GM23338 (cell line): ENCODE measurements at regions not wholly inside any gene's neighbourhood (a gene's known extent, or its start where the extent isn't known, plus 50 kb on each side); places are given as distances from the start of the nearest gene placed in this dataset.

Experiments
- ATAC-seq: fragments of 200-7000 bp; cut with Tn5 transposase; 3 replicates; pipeline ENCODE4 v1.9.1; 2020
- DNase-seq: peaks from one replicate; pipeline ENCODE4 v3.0.0-alpha.2; 2015; ENCODE audit warnings: low spot score
- H2AFZ ChIP-seq: fragments of 200-600 bp; sonication (generic); 2 replicates; pipeline ENCODE4 v1.8.0; 2016; ENCODE audit warnings: antibody characterized with exemption, mild to moderate bottlenecking, moderate library complexity
- H3F3A ChIP-seq: fragments of 200-600 bp; sonication (generic); replicated peaks from 2 replicates; pipeline ENCODE4 v1.8.0; 2017; ENCODE audit warnings: antibody characterized with exemption, mixed run types, low read depth
- H3K27ac ChIP-seq: fragments of 200-600 bp; sonication (generic); 2 replicates; pipeline ENCODE4 v1.6.1; 2016; ENCODE audit warnings: low read depth
- H3K27me3 ChIP-seq: fragments of 200-600 bp; sonication (generic); 2 replicates; pipeline ENCODE4 v1.8.0; 2016; ENCODE audit warnings: mild to moderate bottlenecking, mixed run types, moderate library complexity; ENCODE audit not compliant: insufficient read depth
- H3K36me3 ChIP-seq: fragments of 200-600 bp; sonication (generic); 2 replicates; pipeline ENCODE4 v1.8.0; 2016; ENCODE audit warnings: mild to moderate bottlenecking; ENCODE audit not compliant: insufficient read depth
- H3K4me1 ChIP-seq: fragments of 200-600 bp; sonication (generic); 2 replicates; pipeline ENCODE4 v1.8.0; 2016; ENCODE audit warnings: mild to moderate bottlenecking, moderate library complexity; ENCODE audit not compliant: insufficient read depth
- H3K4me2 ChIP-seq: fragments of 200-600 bp; sonication (generic); 2 replicates; pipeline ENCODE4 v1.7.1; 2017; ENCODE audit warnings: mixed run types
- H3K4me3 ChIP-seq: fragments of 200-600 bp; sonication (generic); 2 replicates; pipeline ENCODE4 v1.6.1; 2016; ENCODE audit warnings: mixed run types
- H3K79me2 ChIP-seq: fragments of 200-600 bp; sonication (generic); replicated peaks from 2 replicates; pipeline ENCODE4 v1.8.0; 2017; ENCODE audit warnings: mild to moderate bottlenecking; ENCODE audit not compliant: insufficient read depth
- H3K9me2 ChIP-seq: fragments of 200-600 bp; sonication (generic); 2 replicates; pipeline ENCODE4 v1.8.0; 2017; ENCODE audit not compliant: insufficient read depth
- H4K20me1 ChIP-seq: fragments of 200-600 bp; sonication (generic); replicated peaks from 2 replicates; pipeline ENCODE4 v1.8.0; 2017; ENCODE audit warnings: mild to moderate bottlenecking; ENCODE audit not compliant: insufficient read depth
- H3K27ac Mint-ChIP-seq: 2 replicates; pipeline ENCODE4 v1.8.0; 2020; ENCODE audit warnings: inconsistent platforms, mild to moderate bottlenecking, moderate library complexity, mixed read lengths
- H3K27me3 Mint-ChIP-seq: 3 replicates; pipeline ENCODE4 v1.8.0; 2022; ENCODE audit warnings: low read depth, mild to moderate bottlenecking, moderate library complexity, mixed read lengths, inconsistent platforms; ENCODE audit not compliant: insufficient read depth, poor library complexity
- H3K36me3 Mint-ChIP-seq: 3 replicates; pipeline ENCODE4 v1.8.0; 2021; ENCODE audit warnings: low read depth, mild to moderate bottlenecking, inconsistent platforms, moderate library complexity, mixed read lengths
- H3K4me1 Mint-ChIP-seq: 3 replicates; pipeline ENCODE4 v1.8.0; 2020; ENCODE audit warnings: mild to moderate bottlenecking, inconsistent platforms, mixed read lengths
- H3K4me3 Mint-ChIP-seq: 3 replicates; pipeline ENCODE4 v1.8.0; 2021; ENCODE audit warnings: moderate library complexity, mild to moderate bottlenecking, inconsistent platforms, mixed read lengths
- H3K9me3 Mint-ChIP-seq: 3 replicates; pipeline ENCODE4 v1.8.0; 2020; ENCODE audit warnings: moderate library complexity, mild to moderate bottlenecking, inconsistent platforms, mixed read lengths
- CREB1 ChIP-seq: fragments of 250-450 bp; sonication (Bioruptor Pico); IDR thresholded peaks from 2 replicates; pipeline ENCODE4 v1.5.0; 2020; ENCODE audit warnings: low read depth, mild to moderate bottlenecking, moderate library complexity
- CTCF ChIP-seq, 2 experiments: fragments of 200-600 bp in 1 of 2; sonication (generic) in 1 of 2; conservative IDR thresholded peaks; 2 replicates each; pipeline versions ENCODE4 v1.5.1 to v1.6.1; 2016 to 2017; ENCODE audit warnings: antibody characterized with exemption in 2 of 2, low read depth in 2 of 2, mild to moderate bottlenecking in 2 of 2, moderate library complexity in 1 of 2
- EZH2 ChIP-seq: fragments of 200-600 bp; sonication (generic); IDR thresholded peaks from one replicate; pipeline ENCODE4 v1.8.0; 2017; ENCODE audit warnings: antibody characterized with exemption, mild to moderate bottlenecking, low read depth; ENCODE audit not compliant: unreplicated experiment
- EZH2phosphoT487 ChIP-seq: fragments of 200-600 bp; sonication (generic); IDR thresholded peaks from one replicate; pipeline ENCODE4 v1.8.1; 2018; ENCODE audit warnings: antibody characterized with exemption; ENCODE audit not compliant: unreplicated experiment
- JUNB ChIP-seq: IDR thresholded peaks from one replicate; pipeline ENCODE4 v1.6.1; 2016; ENCODE audit warnings: antibody characterized with exemption; ENCODE audit not compliant: unreplicated experiment
- NANOG ChIP-seq: IDR thresholded peaks from 2 replicates; pipeline ENCODE4 v1.6.1; 2016; ENCODE audit warnings: antibody characterized with exemption, borderline replicate concordance
- STAT1 ChIP-seq: IDR thresholded peaks from one replicate; pipeline ENCODE4 v1.6.1; 2016; ENCODE audit warnings: antibody characterized with exemption; ENCODE audit not compliant: unreplicated experiment
- ZNF114 ChIP-seq: fragments of 250-450 bp; sonication (Bioruptor Pico); IDR thresholded peaks from 2 replicates; pipeline ENCODE4 v1.5.0; 2020; ENCODE audit warnings: mild to moderate bottlenecking, moderate library complexity
- ZNF462 ChIP-seq: fragments of 250-450 bp; sonication (Bioruptor Pico); IDR thresholded peaks from 2 replicates; pipeline ENCODE4 v1.5.0; 2020; ENCODE audit warnings: mild to moderate bottlenecking, moderate library complexity

GRCh38 chr2:172273910-172274571 is 153.3 kb upstream of the ITGA6 start:
- Histone ChIP-seq H3K79me2 (no peaks in the 10 kb centered on the region), H3K4me3 (no peak overlapping the region), H3K27me3 (no peaks in the 10 kb centered on the region), H3K36me3 (peaks cover 3% of the 10 kb centered on the region; the same call in 1 of the 2 replicates), H4K20me1 (no peaks in the 10 kb centered on the region), H3K27ac (no peak overlapping the region), H3K4me2 (no peak overlapping the region), H3K9me2 (peaks cover 4% of the 10 kb centered on the region; the same call in 1 of the 2 replicates), H3F3A (no peaks in the 10 kb centered on the region), H3K4me1 (peaks cover 31% of the 10 kb centered on the region), H2AFZ (peak overlapping the region; percentile 69; the same call in 1 of the 2 replicates)
- no peak for ATAC-seq
- Mint-ChIP-seq H3K4me3 (no peak overlapping the region), H3K4me1 (peaks cover 19% of the 10 kb centered on the region), H3K9me3 (peaks cover 13% of the 10 kb centered on the region), H3K27me3 (peaks cover 12% of the 10 kb centered on the region), H3K36me3 (peaks cover 17% of the 10 kb centered on the region), H3K27ac (no peak overlapping the region)
- DNase-seq, result no peak
- TF ChIP-seq NANOG, result peak; percentile 41; the same call in 1 of the 2 replicates
- no peak for TF ChIP-seq CREB1 (CRISPR knock-in tag)

GRCh38 chr2:172275239-172275638 is 152.1 kb upstream of the ITGA6 start:
- no peak overlapping the region for H3K4me2 ChIP-seq
- peaks cover 13% of the 10 kb centered on the region for H3K9me3 Mint-ChIP-seq
- peaks cover 12% of the 10 kb centered on the region for H3K27me3 Mint-ChIP-seq
- peaks cover 3% of the 10 kb centered on the region; the same call in 1 of the 2 replicates for H3K36me3 ChIP-seq
- ATAC-seq (no peak), DNase-seq (no peak)
- H3F3A ChIP-seq, result no peaks in the 10 kb centered on the region
- TF ChIP-seq EZH2phosphoT487 (no peak), JUNB (no peak), ZNF114 (no peak), STAT1 (no peak), ZNF462 (CRISPR knock-in tag) (no peak), CREB1 (CRISPR knock-in tag) (no peak), CTCF (conservative IDR thresholded peaks at IDR 0.05; ENCODE audit: low read depth in 2 of 2) (no peak), EZH2 (no peak), NANOG (no peak)
- H3K4me1 ChIP-seq, result peaks cover 25% of the 10 kb centered on the region
- no peak overlapping the region for H3K27ac Mint-ChIP-seq
- no peak overlapping the region for H3K4me3 Mint-ChIP-seq
- H3K27me3 ChIP-seq, result no peaks in the 10 kb centered on the region
- H3K79me2 ChIP-seq, result no peaks in the 10 kb centered on the region
- peak overlapping the region; percentile 52; the same call in 1 of the 2 replicates for H2AFZ ChIP-seq
- H3K4me1 Mint-ChIP-seq, result peaks cover 17% of the 10 kb centered on the region
- peaks cover 17% of the 10 kb centered on the region for H3K36me3 Mint-ChIP-seq
- H3K4me3 ChIP-seq, result no peak overlapping the region
- H3K9me2 ChIP-seq, result peaks cover 4% of the 10 kb centered on the region; the same call in 1 of the 2 replicates
- no peaks in the 10 kb centered on the region for H4K20me1 ChIP-seq
- no peak overlapping the region for H3K27ac ChIP-seq
